Omental fat pad (tissue), 3 donors: ENCODE measurements at regions not wholly inside any gene's neighbourhood (a gene's known extent, or its start where the extent isn't known, plus 50 kb on each side); places are given as distances from the start of the nearest gene placed in this dataset.

Source experiments
- ATAC-seq: fragments of 150-250 bp; one replicate; pipeline ENCODE4 v1.9.1; 2016; ENCODE audit warnings: mild to moderate bottlenecking, moderate library complexity; ENCODE audit not compliant: low FRiP score
- DNase-seq: peaks from one replicate; pipeline ENCODE4 v3.0.0-alpha.2; 2019; ENCODE audit warnings: low spot score
- CTCF ChIP-seq, 3 donors: fragments of 450-650 bp; IDR thresholded peaks; one replicate each; pipeline ENCODE4 v1.5.1; 2016 to 2017; ENCODE audit warnings: antibody characterized with exemption in 3 of 3, mild to moderate bottlenecking in 3 of 3, moderate library complexity in 2 of 3

GRCh38 chr10:128624656-128625530 is 498.7 kb upstream of the MKI67 start:
- no peak for DNase-seq
- no peak for TF ChIP-seq CTCF (IDR thresholded peaks at IDR 0.05)
- peak; percentile 17 for ATAC-seq

DNA sequence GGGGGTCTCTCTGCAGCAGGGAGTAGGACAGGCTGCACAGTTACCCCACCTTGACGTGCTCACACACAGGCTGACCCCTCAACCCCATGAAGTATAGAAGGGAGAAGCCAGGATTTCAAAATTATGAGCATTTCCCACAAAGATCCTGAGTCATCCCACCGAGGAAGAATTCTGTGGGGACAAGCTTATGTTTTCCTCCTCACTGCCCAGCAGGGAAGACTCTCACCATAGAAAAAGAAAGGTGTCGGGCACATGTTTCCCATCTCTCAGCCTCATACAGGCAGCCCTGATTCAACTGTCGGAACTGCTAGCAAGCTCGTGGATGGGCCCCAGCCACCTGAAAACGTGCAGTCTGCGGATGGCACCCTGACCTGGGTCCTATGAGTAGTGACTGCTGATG is 499.7 kb upstream of the MKI67 start:
- no peak for ATAC-seq
- TF ChIP-seq CTCF (IDR thresholded peaks at IDR 0.05), result no peak
- DNase-seq, result no peak

DNA sequence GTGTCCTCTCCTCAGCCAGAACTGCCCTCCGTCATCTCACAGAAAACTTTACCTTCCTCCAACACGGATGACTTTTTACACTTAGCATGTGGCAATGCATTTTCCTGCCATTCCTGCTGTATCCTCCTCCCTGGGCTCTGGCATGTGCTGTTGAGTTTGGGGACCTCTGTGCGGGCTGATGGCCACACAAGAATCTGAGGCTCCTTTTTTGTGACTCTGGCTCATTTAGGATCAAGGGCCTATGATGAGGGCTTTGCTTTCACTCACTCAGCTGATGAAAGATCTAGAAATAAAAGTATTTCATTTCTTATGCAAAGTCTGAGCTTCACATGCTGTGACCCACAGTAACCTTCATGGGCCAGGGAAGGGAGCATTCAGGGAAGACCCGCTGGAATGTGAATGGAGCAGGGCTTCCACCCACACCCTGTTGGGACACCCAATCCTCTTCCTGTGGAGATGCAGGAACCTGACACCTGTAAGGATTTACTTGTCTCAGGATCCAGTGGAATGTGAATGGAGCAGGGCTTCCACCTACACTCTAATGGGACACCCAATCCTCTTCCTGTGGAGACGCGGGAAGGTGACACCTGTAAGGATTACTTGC is 500.3 kb upstream of the MKI67 start:
- no peak for TF ChIP-seq CTCF (IDR thresholded peaks at IDR 0.05)
- no peak for DNase-seq
- ATAC-seq, result no peak

DNA sequence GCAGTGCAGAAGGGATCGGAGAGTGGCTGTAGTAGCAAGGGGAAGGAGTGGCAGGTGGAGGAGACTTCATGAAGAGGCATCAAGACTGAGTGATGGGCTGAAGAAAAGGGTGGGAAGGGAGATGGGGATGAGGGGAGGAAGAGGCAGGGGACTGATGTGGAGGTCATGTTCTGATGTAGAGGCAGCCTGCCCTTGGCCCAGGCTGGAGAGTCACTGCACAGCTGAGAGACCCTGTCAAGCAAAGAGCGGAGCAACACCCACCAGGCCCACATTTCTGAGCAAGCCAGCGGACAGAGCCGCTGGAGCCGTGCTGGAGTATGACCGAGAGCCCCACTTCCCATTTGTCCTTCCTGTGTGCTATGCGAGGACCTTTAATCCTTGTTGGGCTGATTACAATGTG is 501.6 kb upstream of the MKI67 start:
- DNase-seq (no peak), ATAC-seq (no peak)
- no peak for TF ChIP-seq CTCF (IDR thresholded peaks at IDR 0.05)

GRCh38 chr10:128628252-128628651 is 502.0 kb upstream of the MKI67 start:
- DNase-seq, result no peak
- no peak for ATAC-seq
- TF ChIP-seq CTCF (IDR thresholded peaks at IDR 0.05), result no peak

- ATAC-seq (peak; percentile 42), DNase-seq (no peak)
- no peak for TF ChIP-seq CTCF (IDR thresholded peaks at IDR 0.05)
Observed at GRCh38 chr10:128629111-128630096, 503.2 kb upstream of the MKI67 start.
